ENCODE measurements at regions not wholly inside any gene's neighbourhood (a gene's known extent, or its start where the extent isn't known, plus 50 kb on each side); places are given as distances from the start of the nearest gene placed in this dataset.

- in situ Hi-C loops (cut with MboI; ENCODE audit: low sequenced_read_pairs in 4 of 4) (no loop called here), intact Hi-C loops (cut with DNase I; ENCODE audit: low total_unique reads) (no loop called here)
- ATAC-seq, result no peak
Measured at GRCh38 chr4:53764761-53765490, 173.6 kb upstream of the LNX1 start.

DNA sequence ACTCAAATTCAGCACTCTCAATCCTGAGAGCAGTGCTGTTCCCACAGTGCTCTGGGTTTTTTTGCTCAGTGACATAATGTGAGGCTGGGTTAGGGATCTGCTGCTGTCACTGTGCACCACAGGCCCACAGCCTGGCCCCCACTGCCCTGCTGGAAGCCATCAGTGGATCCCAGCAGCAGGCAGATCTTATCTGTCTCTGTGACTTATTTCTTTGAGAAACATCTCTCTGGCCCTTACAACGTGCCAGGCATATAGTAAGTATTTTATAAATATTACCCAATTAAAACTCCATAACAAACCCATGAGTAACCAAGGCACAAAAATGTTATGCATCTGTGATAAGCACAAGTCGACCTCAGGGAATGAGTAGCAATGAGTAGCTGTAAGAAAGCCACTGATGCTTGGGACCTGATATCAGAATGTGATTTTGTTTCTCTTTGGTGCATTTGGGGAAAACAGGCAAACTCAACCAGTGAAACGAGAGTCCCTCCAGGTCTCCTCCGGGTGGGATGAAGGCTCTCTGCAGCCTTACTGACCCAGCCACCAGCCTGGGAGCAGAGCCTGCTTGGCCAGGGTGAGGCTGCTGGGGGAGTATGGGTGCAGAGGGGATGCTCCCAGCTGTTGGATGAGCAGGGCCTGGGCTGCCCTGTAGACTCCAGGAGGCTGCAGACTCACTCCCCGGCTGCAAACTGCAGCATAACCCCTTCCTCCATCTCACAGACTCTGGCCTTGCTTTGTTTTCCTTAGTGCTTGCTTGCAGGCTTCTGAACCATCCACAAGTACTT, 172.7 kb upstream of the LNX1 start:
- Histone ChIP-seq H3K9me3 (no peaks in the 10 kb centered on the region), H3K4me1 (no peaks in the 10 kb centered on the region), H3K36me3 (no peaks in the 10 kb centered on the region), H3K27ac (no peak overlapping the region), H3K27me3 (no peaks in the 10 kb centered on the region), H3K4me3 (no peak overlapping the region)
- no peak for TF ChIP-seq POLR2A (IDR thresholded peaks at IDR 0.05)
- no peak for TF ChIP-seq CTCF (IDR thresholded peaks at IDR 0.05 in 4 of 5, conservative IDR thresholded peaks at IDR 0.05 in 1 of 5)
- no peak for ATAC-seq
- intact Hi-C loops (cut with DNase I; ENCODE audit: low total_unique reads), result no loop called here
- DNase-seq, result no peak
- in situ Hi-C loops (cut with MboI; ENCODE audit: low sequenced_read_pairs in 4 of 4), result no loop called here

More at GRCh38 chr4:53764761-53765490, 173.6 kb upstream of the LNX1 start:
- Histone ChIP-seq H3K4me3 (no peak overlapping the region), H3K9me3 (no peaks in the 10 kb centered on the region), H3K27me3 (no peaks in the 10 kb centered on the region), H3K27ac (no peak overlapping the region), H3K36me3 (no peaks in the 10 kb centered on the region), H3K4me1 (no peaks in the 10 kb centered on the region)
- DNase-seq, result no peak
- TF ChIP-seq CTCF (IDR thresholded peaks at IDR 0.05 in 4 of 5, conservative IDR thresholded peaks at IDR 0.05 in 1 of 5) (no peak), POLR2A (IDR thresholded peaks at IDR 0.05) (no peak)

DNA sequence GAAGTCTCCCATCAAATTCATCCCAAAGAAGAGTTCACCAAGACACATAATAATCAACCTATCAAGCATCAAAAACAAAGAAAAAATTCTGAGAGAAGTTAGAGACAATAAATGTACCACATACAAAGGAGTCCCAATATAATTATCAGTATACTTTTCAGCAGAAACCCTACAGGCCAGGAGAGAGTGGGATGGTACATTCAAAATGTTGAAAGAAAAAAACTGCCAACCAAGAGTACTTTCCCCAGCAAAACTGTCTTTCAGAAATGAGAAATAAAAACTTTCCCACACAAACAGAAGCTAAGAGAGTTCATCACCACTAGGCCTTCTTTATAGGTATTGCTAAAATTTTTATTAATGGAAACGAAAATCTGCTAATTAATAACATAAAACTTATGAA, 164.4 kb upstream of the LNX1 start:
- Histone ChIP-seq H3K4me1 (no peaks in the 10 kb centered on the region), H3K4me3 (no peak overlapping the region), H3K27ac (no peak overlapping the region), H3K36me3 (no peaks in the 10 kb centered on the region), H3K27me3 (no peaks in the 10 kb centered on the region), H3K9me3 (no peaks in the 10 kb centered on the region)
- DNase-seq (no peak), ATAC-seq (no peak)
- no peak for TF ChIP-seq POLR2A (IDR thresholded peaks at IDR 0.05)
- no peak for TF ChIP-seq CTCF (IDR thresholded peaks at IDR 0.05 in 4 of 5, conservative IDR thresholded peaks at IDR 0.05 in 1 of 5)
- intact Hi-C loops (cut with DNase I; ENCODE audit: low total_unique reads), result no loop called here
- in situ Hi-C loops (cut with MboI; ENCODE audit: low sequenced_read_pairs in 4 of 4), result no loop called here

GRCh38 chr4:53752124-53752523, 160.8 kb upstream of the LNX1 start:
- H3K27ac ChIP-seq, result no peak overlapping the region
- no peak for ATAC-seq
- H3K9me3 ChIP-seq, result no peaks in the 10 kb centered on the region
- in situ Hi-C loops (cut with MboI; ENCODE audit: low sequenced_read_pairs in 4 of 4), result no loop called here
- no peak for DNase-seq
- H3K4me1 ChIP-seq, result no peaks in the 10 kb centered on the region
- H3K27me3 ChIP-seq, result no peaks in the 10 kb centered on the region
- TF ChIP-seq POLR2A (IDR thresholded peaks at IDR 0.05), result no peak
- TF ChIP-seq CTCF (IDR thresholded peaks at IDR 0.05 in 4 of 5, conservative IDR thresholded peaks at IDR 0.05 in 1 of 5), result no peak
- no peaks in the 10 kb centered on the region for H3K36me3 ChIP-seq
- no peak overlapping the region for H3K4me3 ChIP-seq
- intact Hi-C loops (cut with DNase I; ENCODE audit: low total_unique reads), result no loop called here

Data from gastrocnemius medialis (tissue), 4 donors.